BJ (cell line): ENCODE measurements at regions not wholly inside any gene's neighbourhood (a gene's known extent, or its start where the extent isn't known, plus 50 kb on each side); places are given as distances from the start of the nearest gene placed in this dataset.
"Not testable (repeated sequence)": the region's sequence is repeated elsewhere in the genome, so short reads cannot be mapped to it uniquely, and the experiment has no call there.

Source experiments
- CTCF ChIA-PET: fragments of 350-600 bp; formaldehyde crosslinking; extraction: SDS; loops from one replicate; lab custom pipeline; 2021; ENCODE audit warnings: antibody characterized with exemption, inconsistent platforms; lab: Yijun Ruan, JAX
- POLR2A ChIA-PET: fragments of 300-600 bp; sonication (Branson Sonifier 250); formaldehyde crosslinking; extraction: SDS; loops from one replicate; lab custom pipeline; 2021; ENCODE audit warnings: antibody characterized with exemption; lab: Charles Lee
- DNase-seq: peaks from one replicate; pipeline ENCODE4 v3.0.0-alpha.2; 2011; ENCODE audit warnings: low read depth
- H3K27me3 ChIP-seq: 2 replicates; pipeline ENCODE4 v1.6.0; 2011; ENCODE audit warnings: low read length; ENCODE audit not compliant: control insufficient read depth, insufficient read depth
- H3K36me3 ChIP-seq: 2 replicates; pipeline ENCODE4 v1.5.1; 2011; ENCODE audit warnings: low read length; ENCODE audit not compliant: control insufficient read depth, insufficient read depth
- H3K4me3 ChIP-seq: 2 replicates; pipeline ENCODE4 v1.5.1; 2011; ENCODE audit warnings: low read depth, mild to moderate bottlenecking, control low read depth, low read length
- TF ChIP-seq, protein P1 (sequence below): IDR thresholded peaks from 2 replicates; pipeline ENCODE4 v1.5.1; 2011; ENCODE audit warnings: low read depth, mild to moderate bottlenecking, control low read depth, inconsistent platforms, low read length, moderate library complexity; ENCODE audit not compliant: insufficient read depth

GRCh38 chrX:7987160-7988012 lies 60.2 kb upstream of the PNPLA4 start:
- Histone ChIP-seq H3K36me3 (no peaks in the 10 kb centered on the region), H3K4me3 (no peak overlapping the region), H3K27me3 (no peaks in the 10 kb centered on the region)
- ChIA-PET POLR2A (no interaction called here), CTCF (no interaction called here)
- DNase-seq = peak; percentile 59
- TF ChIP-seq, protein P1, sequence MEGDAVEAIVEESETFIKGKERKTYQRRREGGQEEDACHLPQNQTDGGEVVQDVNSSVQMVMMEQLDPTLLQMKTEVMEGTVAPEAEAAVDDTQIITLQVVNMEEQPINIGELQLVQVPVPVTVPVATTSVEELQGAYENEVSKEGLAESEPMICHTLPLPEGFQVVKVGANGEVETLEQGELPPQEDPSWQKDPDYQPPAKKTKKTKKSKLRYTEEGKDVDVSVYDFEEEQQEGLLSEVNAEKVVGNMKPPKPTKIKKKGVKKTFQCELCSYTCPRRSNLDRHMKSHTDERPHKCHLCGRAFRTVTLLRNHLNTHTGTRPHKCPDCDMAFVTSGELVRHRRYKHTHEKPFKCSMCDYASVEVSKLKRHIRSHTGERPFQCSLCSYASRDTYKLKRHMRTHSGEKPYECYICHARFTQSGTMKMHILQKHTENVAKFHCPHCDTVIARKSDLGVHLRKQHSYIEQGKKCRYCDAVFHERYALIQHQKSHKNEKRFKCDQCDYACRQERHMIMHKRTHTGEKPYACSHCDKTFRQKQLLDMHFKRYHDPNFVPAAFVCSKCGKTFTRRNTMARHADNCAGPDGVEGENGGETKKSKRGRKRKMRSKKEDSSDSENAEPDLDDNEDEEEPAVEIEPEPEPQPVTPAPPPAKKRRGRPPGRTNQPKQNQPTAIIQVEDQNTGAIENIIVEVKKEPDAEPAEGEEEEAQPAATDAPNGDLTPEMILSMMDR = no peak

- POLR2A ChIA-PET, H3K4me3 ChIP-seq, CTCF ChIA-PET, H3K36me3 ChIP-seq, DNase-seq, H3K27me3 ChIP-seq: not testable (repeated sequence)
These were observed 59.5 kb upstream of the PNPLA4 start for GRCh38 chrX:7986738-7987137.

DNA sequence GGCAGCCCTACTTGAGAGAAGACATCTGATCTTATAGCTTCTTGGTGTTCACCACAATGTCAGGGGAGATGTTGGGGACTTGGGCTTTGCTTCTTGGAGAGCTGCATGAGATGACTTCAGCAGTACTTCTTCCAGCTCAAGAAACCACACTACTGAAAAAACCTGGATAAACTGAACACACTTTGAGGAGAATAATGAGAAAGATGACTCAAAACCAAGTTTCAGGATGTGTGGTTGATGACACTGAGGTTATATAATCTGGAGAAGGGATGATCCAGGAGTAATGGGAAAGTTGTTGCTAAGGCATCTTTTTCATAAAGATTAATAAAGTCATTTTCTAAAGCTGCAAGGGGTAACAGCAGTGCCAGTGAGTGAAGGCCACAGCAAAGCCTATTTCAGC lies 58.4 kb upstream of the PNPLA4 start:
- CTCF ChIA-PET = no interaction called here
- Histone ChIP-seq H3K36me3 (no peaks in the 10 kb centered on the region), H3K27me3 (no peaks in the 10 kb centered on the region), H3K4me3 (no peak overlapping the region)
- POLR2A ChIA-PET = no interaction called here
- TF ChIP-seq, protein P1 = no peak
- DNase-seq = no peak

DNA sequence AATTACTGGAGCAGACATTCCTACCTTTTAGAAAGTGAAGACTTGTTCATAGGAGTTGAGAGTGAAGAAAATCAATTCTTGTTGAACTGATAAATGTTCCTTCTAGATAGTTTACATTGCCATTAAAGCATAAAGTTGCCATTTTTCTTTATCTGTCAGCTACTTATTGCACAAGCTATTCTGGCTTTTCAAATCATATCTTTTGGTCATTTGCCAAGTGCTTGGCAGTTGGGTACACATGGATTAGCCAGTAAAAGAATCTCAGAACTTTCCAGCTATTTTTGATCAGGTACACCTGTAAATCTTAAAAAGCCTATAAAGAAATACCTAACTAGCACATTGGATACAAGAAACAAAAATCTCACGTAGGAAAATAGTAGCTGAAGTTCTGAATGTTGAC lies 56.4 kb upstream of the PNPLA4 start:
- ChIA-PET POLR2A (no interaction called here), CTCF (interaction anchor here (1.3 kb wide), 1 partner anchor 755 kb away, joined by 4 read pairs; no protein-coding TSS in a partner anchor)
- no peaks in the 10 kb centered on the region for H3K27me3 ChIP-seq
- no peak overlapping the region for H3K4me3 ChIP-seq
- TF ChIP-seq, protein P1 = no peak
- DNase-seq = no peak
- H3K36me3 ChIP-seq = no peaks in the 10 kb centered on the region
